NT2/D1 (cell line): ENCODE measurements at regions not wholly inside any gene's neighbourhood (a gene's known extent, or its start where the extent isn't known, plus 50 kb on each side); places are given as distances from the start of the nearest gene placed in this dataset.

ENCODE experiments used
- DNase-seq: peaks from one replicate; pipeline ENCODE4 v3.0.0-alpha.2; 2011; ENCODE audit warnings: low read depth, low spot score
- H3K27me3 ChIP-seq: 2 replicates; pipeline ENCODE4 v1.6.0; 2011; ENCODE audit warnings: mild to moderate bottlenecking; ENCODE audit not compliant: insufficient read length, insufficient read depth
- H3K36me3 ChIP-seq: 2 replicates; pipeline ENCODE4 v1.6.1; 2011; ENCODE audit warnings: mild to moderate bottlenecking, low read length, mixed read lengths; ENCODE audit not compliant: insufficient read depth, insufficient read length
- H3K4me1 ChIP-seq: 2 replicates; pipeline ENCODE4 v1.5.1; 2011; ENCODE audit not compliant: insufficient read depth, insufficient read length
- H3K4me3 ChIP-seq: 2 replicates; pipeline ENCODE4 v1.5.1; 2011; ENCODE audit warnings: low read depth; ENCODE audit not compliant: insufficient read length
- H3K9ac ChIP-seq: 2 replicates; pipeline ENCODE4 v1.6.0; 2011; ENCODE audit warnings: low read depth; ENCODE audit not compliant: insufficient read length
- H3K9me3 ChIP-seq: 2 replicates; pipeline ENCODE4 v1.5.1; 2011; ENCODE audit warnings: mild to moderate bottlenecking, low read length; ENCODE audit not compliant: insufficient read depth
- SUZ12 ChIP-seq: IDR thresholded peaks from 2 replicates; pipeline ENCODE4 v1.6.1; 2011; ENCODE audit not compliant: insufficient read length, insufficient read depth; ENCODE audit errors: extremely low read depth
- YY1 ChIP-seq: IDR thresholded peaks from 2 replicates; pipeline ENCODE4 v1.6.1; 2011; ENCODE audit not compliant: insufficient read length, insufficient read depth
- ZNF274 ChIP-seq: IDR thresholded peaks from 2 replicates; pipeline ENCODE4 v1.6.1; 2011; ENCODE audit warnings: mild to moderate bottlenecking, low read depth, low read length

DNA sequence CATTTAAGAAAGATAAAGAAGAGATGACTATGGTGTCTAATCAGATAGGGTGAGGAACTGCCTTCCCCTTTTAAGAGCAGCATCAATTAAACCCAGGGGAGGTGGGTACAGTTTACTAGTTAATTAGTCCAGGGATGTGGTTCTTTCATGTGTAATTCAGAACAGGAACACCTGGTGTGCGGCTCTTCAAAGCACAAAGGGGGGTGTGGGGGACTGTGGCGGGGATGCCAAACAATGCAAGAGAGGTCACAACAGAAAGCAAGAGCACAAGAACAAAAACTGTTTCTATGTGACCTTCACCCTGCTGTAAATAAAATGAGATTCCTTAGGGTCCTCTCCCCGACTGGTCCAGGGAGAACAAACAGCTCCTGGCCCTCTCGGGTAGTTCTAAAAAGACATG, 183.9 kb upstream of the SOX5 start:
- H3K36me3 ChIP-seq = no peaks in the 10 kb centered on the region
- H3K4me3 ChIP-seq = no peak overlapping the region
- H3K9me3 ChIP-seq = peaks cover 17% of the 10 kb centered on the region
- H3K4me1 ChIP-seq = no peaks in the 10 kb centered on the region
- peak; percentile 93 for DNase-seq
- peaks cover 95% of the 10 kb centered on the region for H3K27me3 ChIP-seq
- no peak overlapping the region for H3K9ac ChIP-seq
- TF ChIP-seq ZNF274 = no peak
- no peak for TF ChIP-seq SUZ12
- TF ChIP-seq YY1 = no peak

- TF ChIP-seq YY1 (no peak), ZNF274 (no peak), SUZ12 (no peak)
- Histone ChIP-seq H3K36me3 (no peaks in the 10 kb centered on the region), H3K27me3 (peaks cover 64% of the 10 kb centered on the region), H3K9ac (no peak overlapping the region), H3K4me3 (no peak overlapping the region), H3K9me3 (peaks cover 16% of the 10 kb centered on the region), H3K4me1 (no peaks in the 10 kb centered on the region)
- no peak for DNase-seq
Observed at GRCh38 chr12:24127919-24128721, 178.7 kb upstream of the SOX5 start.

- Histone ChIP-seq H3K36me3 (no peaks in the 10 kb centered on the region), H3K9me3 (no peaks in the 10 kb centered on the region), H3K9ac (no peak overlapping the region), H3K4me3 (no peak overlapping the region), H3K27me3 (peaks cover 36% of the 10 kb centered on the region), H3K4me1 (no peaks in the 10 kb centered on the region)
- TF ChIP-seq YY1 (no peak), SUZ12 (no peak), ZNF274 (no peak)
- DNase-seq = no peak
Observed at GRCh38 chr12:24125280-24125679, 175.8 kb upstream of the SOX5 start.

DNA sequence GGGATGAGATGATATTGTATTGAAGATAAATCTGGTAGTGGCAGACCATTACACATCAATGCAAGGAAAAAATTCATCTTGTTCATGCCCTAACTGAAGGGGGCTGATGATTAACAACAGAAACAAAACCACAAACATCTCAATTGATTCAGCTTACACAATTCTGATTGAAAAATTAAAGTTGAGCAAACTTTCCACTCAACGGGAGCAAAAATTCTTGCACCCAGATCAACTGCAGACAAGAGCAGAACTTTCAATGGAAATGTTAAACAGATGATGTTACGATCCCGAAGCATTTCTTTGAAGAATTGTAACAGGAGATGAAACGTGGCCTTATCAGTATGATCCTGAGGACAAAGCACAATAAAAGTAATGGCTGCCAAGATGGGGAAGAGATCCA, 172.4 kb upstream of the SOX5 start:
- H3K9ac ChIP-seq = no peak overlapping the region
- no peaks in the 10 kb centered on the region for H3K36me3 ChIP-seq
- peaks cover 7% of the 10 kb centered on the region for H3K27me3 ChIP-seq
- H3K4me1 ChIP-seq = no peaks in the 10 kb centered on the region
- TF ChIP-seq YY1 (no peak), ZNF274 (no peak), SUZ12 (no peak)
- no peaks in the 10 kb centered on the region for H3K9me3 ChIP-seq
- DNase-seq = no peak
- no peak overlapping the region for H3K4me3 ChIP-seq

- no peaks in the 10 kb centered on the region for H3K9me3 ChIP-seq
- H3K36me3 ChIP-seq = no peaks in the 10 kb centered on the region
- TF ChIP-seq ZNF274 (no peak), SUZ12 (no peak), YY1 (no peak)
- H3K4me3 ChIP-seq = no peak overlapping the region
- no peak for DNase-seq
- no peaks in the 10 kb centered on the region for H3K27me3 ChIP-seq
- no peak overlapping the region for H3K9ac ChIP-seq
- H3K4me1 ChIP-seq = no peaks in the 10 kb centered on the region
Observed at GRCh38 chr12:24118668-24119067, 169.2 kb upstream of the SOX5 start.

DNA sequence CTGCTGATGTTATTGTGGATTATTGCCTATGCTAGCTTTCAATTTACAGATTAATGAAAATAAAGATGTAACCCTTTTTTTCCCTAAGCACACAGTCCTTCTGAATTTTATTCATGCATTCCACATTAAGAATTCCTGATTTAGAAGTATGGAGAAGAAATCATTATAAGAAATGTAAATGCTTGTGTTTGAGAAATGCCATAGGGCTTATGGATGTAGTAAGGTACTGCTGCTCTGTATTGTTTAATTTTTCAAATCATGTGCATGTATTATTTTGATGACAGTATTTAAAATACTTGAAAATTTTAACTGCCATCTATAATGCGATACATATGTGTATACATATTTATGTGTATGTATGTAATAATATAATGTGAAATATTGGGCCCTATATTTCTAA, 167.1 kb upstream of the SOX5 start:
- no peak for TF ChIP-seq ZNF274
- TF ChIP-seq SUZ12 = no peak
- no peaks in the 10 kb centered on the region for H3K27me3 ChIP-seq

DNA sequence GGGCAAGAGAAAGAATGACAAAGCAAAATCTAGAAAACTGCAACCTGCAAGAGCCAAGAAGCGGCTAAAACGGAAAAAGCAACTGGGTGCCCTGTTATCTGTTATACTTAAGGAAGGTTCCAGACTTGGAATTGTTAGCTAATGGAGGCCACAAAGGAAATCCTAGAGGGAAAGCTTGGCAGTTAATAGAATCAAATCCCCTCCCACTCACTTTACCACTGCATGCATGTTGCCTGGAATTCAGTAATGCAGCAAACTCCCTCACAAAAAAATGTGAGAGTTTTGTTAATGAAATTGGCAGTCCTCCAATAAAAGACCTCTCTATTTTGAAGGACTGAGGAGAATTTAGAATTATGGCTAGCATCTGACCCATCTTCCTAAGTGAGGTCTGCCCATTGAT, 164.2 kb upstream of the SOX5 start:
- Histone ChIP-seq H3K9me3 (no peaks in the 10 kb centered on the region), H3K9ac (no peak overlapping the region), H3K4me1 (no peaks in the 10 kb centered on the region), H3K27me3 (no peaks in the 10 kb centered on the region), H3K4me3 (no peak overlapping the region), H3K36me3 (no peaks in the 10 kb centered on the region)
- no peak for TF ChIP-seq YY1
- no peak for TF ChIP-seq SUZ12
- no peak for TF ChIP-seq ZNF274
- no peak for DNase-seq

More for the DNA sequence above, 167.1 kb upstream of the SOX5 start:
- Histone ChIP-seq H3K4me3 (no peak overlapping the region), H3K9ac (no peak overlapping the region), H3K36me3 (no peaks in the 10 kb centered on the region), H3K9me3 (no peaks in the 10 kb centered on the region), H3K4me1 (no peaks in the 10 kb centered on the region)
- DNase-seq = no peak
